ENCODE measurements at regions not wholly inside any gene's neighbourhood (a gene's known extent, or its start where the extent isn't known, plus 50 kb on each side); places are given as distances from the start of the nearest gene placed in this dataset.

DNA sequence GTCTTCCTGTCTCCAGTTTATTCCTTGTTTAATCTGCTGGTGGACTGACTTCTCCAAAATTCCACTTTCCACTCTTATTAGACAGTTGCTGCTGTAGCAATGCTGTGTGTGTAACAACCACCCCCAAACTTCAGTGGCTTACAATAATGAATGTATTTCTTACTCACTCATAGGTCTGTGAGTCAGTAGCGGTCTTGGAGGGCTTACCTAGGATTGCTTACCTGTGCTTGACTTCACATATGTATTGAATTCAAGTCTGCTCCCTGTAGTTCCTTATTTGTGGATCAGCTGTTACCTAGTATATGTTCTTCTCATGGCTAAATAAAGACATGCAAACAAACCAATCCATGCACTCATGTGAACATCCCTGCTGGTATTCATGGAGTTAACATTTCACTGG lies 224.6 kb downstream of the MAP2K6 start:
- TF ChIP-seq, protein P1, sequence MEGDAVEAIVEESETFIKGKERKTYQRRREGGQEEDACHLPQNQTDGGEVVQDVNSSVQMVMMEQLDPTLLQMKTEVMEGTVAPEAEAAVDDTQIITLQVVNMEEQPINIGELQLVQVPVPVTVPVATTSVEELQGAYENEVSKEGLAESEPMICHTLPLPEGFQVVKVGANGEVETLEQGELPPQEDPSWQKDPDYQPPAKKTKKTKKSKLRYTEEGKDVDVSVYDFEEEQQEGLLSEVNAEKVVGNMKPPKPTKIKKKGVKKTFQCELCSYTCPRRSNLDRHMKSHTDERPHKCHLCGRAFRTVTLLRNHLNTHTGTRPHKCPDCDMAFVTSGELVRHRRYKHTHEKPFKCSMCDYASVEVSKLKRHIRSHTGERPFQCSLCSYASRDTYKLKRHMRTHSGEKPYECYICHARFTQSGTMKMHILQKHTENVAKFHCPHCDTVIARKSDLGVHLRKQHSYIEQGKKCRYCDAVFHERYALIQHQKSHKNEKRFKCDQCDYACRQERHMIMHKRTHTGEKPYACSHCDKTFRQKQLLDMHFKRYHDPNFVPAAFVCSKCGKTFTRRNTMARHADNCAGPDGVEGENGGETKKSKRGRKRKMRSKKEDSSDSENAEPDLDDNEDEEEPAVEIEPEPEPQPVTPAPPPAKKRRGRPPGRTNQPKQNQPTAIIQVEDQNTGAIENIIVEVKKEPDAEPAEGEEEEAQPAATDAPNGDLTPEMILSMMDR (IDR thresholded peaks at IDR 0.05) = no peak
- TF ChIP-seq POLR2A (IDR thresholded peaks at IDR 0.05) = no peak

Data from testis (tissue), 2 donors.